Vagina (tissue), 2 donors: ENCODE measurements at regions not wholly inside any gene's neighbourhood (a gene's known extent, or its start where the extent isn't known, plus 50 kb on each side); places are given as distances from the start of the nearest gene placed in this dataset.

ENCODE experiments used
- POLR2A ChIP-seq, 2 donors: fragments of 450-650 bp; IDR thresholded peaks; one replicate each; pipeline ENCODE4 v1.6.1; 2017; ENCODE audit warnings: antibody characterized with exemption in 2 of 2, mild to moderate bottlenecking in 2 of 2, moderate library complexity in 2 of 2
- POLR2AphosphoS5 ChIP-seq, 2 donors: sonication (generic); formaldehyde crosslinking; IDR thresholded peaks; one replicate each; pipeline ENCODE4 v1.9.0; 2017; ENCODE audit warnings: antibody characterized with exemption in 2 of 2, mild to moderate bottlenecking in 2 of 2, low read depth in 1 of 2; ENCODE audit not compliant: insufficient read depth in 1 of 2
- TF ChIP-seq, protein P1 (sequence below), 3 experiments: fragments of 450-650 bp in 2 of 3; fragments of 200-600 bp in 1 of 3; sonication (generic) in 1 of 3; IDR thresholded peaks; one replicate each; pipeline ENCODE4 v1.5.1; 2017 to 2019; ENCODE audit warnings: antibody characterized with exemption in 3 of 3, mild to moderate bottlenecking in 2 of 3, moderate library complexity in 2 of 3

DNA sequence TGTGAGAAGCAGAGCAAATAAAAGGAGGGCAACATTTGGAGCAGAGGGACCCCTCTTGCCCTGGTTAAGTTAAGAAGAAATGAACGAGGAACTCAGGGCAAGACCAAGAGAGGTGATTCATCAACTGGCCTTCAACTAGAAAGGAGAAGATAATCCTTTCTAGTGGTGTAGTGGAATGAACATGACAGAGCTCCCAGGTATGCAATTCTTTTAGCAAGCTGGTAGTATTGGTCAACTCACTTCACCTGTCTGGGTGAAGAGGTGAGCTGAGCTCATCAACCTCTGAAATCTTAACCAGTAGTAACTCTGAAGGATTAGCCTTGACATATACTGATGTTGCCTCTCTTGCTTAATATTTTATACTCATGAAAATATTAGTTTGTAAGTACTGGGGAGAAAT, 1024.7 kb upstream of the GOT2 start:
- TF ChIP-seq, protein P1, sequence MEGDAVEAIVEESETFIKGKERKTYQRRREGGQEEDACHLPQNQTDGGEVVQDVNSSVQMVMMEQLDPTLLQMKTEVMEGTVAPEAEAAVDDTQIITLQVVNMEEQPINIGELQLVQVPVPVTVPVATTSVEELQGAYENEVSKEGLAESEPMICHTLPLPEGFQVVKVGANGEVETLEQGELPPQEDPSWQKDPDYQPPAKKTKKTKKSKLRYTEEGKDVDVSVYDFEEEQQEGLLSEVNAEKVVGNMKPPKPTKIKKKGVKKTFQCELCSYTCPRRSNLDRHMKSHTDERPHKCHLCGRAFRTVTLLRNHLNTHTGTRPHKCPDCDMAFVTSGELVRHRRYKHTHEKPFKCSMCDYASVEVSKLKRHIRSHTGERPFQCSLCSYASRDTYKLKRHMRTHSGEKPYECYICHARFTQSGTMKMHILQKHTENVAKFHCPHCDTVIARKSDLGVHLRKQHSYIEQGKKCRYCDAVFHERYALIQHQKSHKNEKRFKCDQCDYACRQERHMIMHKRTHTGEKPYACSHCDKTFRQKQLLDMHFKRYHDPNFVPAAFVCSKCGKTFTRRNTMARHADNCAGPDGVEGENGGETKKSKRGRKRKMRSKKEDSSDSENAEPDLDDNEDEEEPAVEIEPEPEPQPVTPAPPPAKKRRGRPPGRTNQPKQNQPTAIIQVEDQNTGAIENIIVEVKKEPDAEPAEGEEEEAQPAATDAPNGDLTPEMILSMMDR (IDR thresholded peaks at IDR 0.05), result no peak
- TF ChIP-seq POLR2A (IDR thresholded peaks at IDR 0.05) (no peak), POLR2AphosphoS5 (IDR thresholded peaks at IDR 0.05; ENCODE audit: insufficient read depth in 1 of 2, low read depth in 1 of 2) (no peak)
